K562 (cell line): ENCODE measurements at regions not wholly inside any gene's neighbourhood (a gene's known extent, or its start where the extent isn't known, plus 50 kb on each side); places are given as distances from the start of the nearest gene placed in this dataset.

Experiments
- ATAC-seq: fragments of 200-7000 bp; cut with Tn5 transposase; 3 replicates; pipeline ENCODE4 v1.9.1; 2020; ENCODE audit warnings: moderate library complexity
- BruUV-seq: library from RNA; stranded (reverse); fragments of 400-500 nt; replicated peaks from 2 replicates; lab custom pipeline; 2021; lab: Mats Ljungman, UMichigan
- CTCF ChIA-PET: fragments of 300-600 bp; formaldehyde crosslinking; extraction: SDS; loops from one replicate; lab custom pipeline; 2021; ENCODE audit warnings: low intra/inter-chr PET ratio; lab: Yijun Ruan, JAX
- POLR2A ChIA-PET: fragments of 300-600, 350-650 bp; sonication (Branson Sonifier 250); formaldehyde crosslinking; extraction: SDS; loops from one replicate; lab custom pipeline; 2021; ENCODE audit warnings: antibody characterized with exemption, inconsistent platforms; lab: Yijun Ruan, JAX
- DNase-seq, 4 experiments: peaks; one replicate each; pipeline versions ENCODE4 v3.0.0 to v3.0.0-alpha.2; 2011 to 2018; ENCODE audit warnings: low spot score in 3 of 4, mixed read lengths in 3 of 4; ENCODE audit errors: extremely low read depth in 1 of 4
- FAIRE-seq: peaks from 2 replicates; lab custom pipeline; 2011; peaks lifted over from hg19 to GRCh38; lab: Jason Lieb, UNC
- H2AFZ ChIP-seq: 2 replicates; pipeline ENCODE4 v1.6.0; 2011; ENCODE audit warnings: low read depth, low read length, control low read depth, inconsistent platforms
- H3K27ac ChIP-seq: fragments of 200-600 bp; 3 replicates; pipeline ENCODE4 v1.8.0; 2011; ENCODE audit warnings: low read depth, mild to moderate bottlenecking, control low read depth, inconsistent platforms, low read length, moderate library complexity, mixed read lengths; ENCODE audit errors: extremely low read depth
- H3K27me3 ChIP-seq, 2 experiments: fragments of 300-600 bp in 1 of 2; 2 replicates in 1 of 2; 3 replicates in 1 of 2; pipeline versions ENCODE4 v1.6.0 to v1.8.0; 2011; ENCODE audit warnings: inconsistent platforms in 2 of 2, low read length in 2 of 2, mild to moderate bottlenecking in 1 of 2, mixed read lengths in 1 of 2, moderate library complexity in 1 of 2; ENCODE audit not compliant: control insufficient read depth in 2 of 2, insufficient read depth in 2 of 2
- H3K36me3 ChIP-seq: fragments of 300-600 bp; 3 replicates; pipeline ENCODE4 v1.8.0; 2011; ENCODE audit warnings: mild to moderate bottlenecking, low read length, inconsistent platforms; ENCODE audit not compliant: control insufficient read depth, insufficient read depth
- H3K4me1 ChIP-seq, 2 experiments: fragments of 200-600 bp in 1 of 2; replicated peaks in 1 of 2; 2 replicates in 1 of 2; 3 replicates in 1 of 2; pipeline versions ENCODE4 v1.5.1 to v1.8.0; 2011; ENCODE audit warnings: inconsistent platforms in 2 of 2, low read length in 2 of 2, mild to moderate bottlenecking in 1 of 2, mixed read lengths in 1 of 2, moderate library complexity in 1 of 2; ENCODE audit not compliant: control insufficient read depth in 2 of 2, insufficient read depth in 2 of 2
- H3K4me2 ChIP-seq: 2 replicates; pipeline ENCODE4 v1.6.1; 2011; ENCODE audit warnings: low read length, control low read depth, inconsistent platforms, mixed read lengths; ENCODE audit not compliant: insufficient read depth
- H3K4me3 ChIP-seq: fragments of 200-600 bp; sonication (generic), shearing (Covaris generic); 2 replicates; pipeline ENCODE4 v1.5.1; 2016; ENCODE audit warnings: control low read depth, inconsistent platforms
- H3K79me2 ChIP-seq: fragments of 200-600 bp; 3 replicates; pipeline ENCODE4 v1.8.0; 2011; ENCODE audit warnings: low read length, inconsistent platforms; ENCODE audit not compliant: control insufficient read depth, insufficient read depth
- H3K9ac ChIP-seq, 2 experiments: 2 replicates each; pipeline versions ENCODE4 v1.6.0 to v1.6.1; 2011; ENCODE audit warnings: low read depth in 2 of 2, low read length in 2 of 2, control low read depth in 1 of 2, inconsistent platforms in 1 of 2, mild to moderate bottlenecking in 1 of 2, mixed read lengths in 1 of 2; ENCODE audit not compliant: insufficient read depth in 1 of 2
- H3K9me1 ChIP-seq: one replicate; pipeline ENCODE4 v1.6.0; 2011; ENCODE audit warnings: inconsistent platforms, mild to moderate bottlenecking, low read length, moderate library complexity; ENCODE audit not compliant: control insufficient read depth, insufficient read depth
- H3K9me3 ChIP-seq: replicated peaks from 2 replicates; pipeline ENCODE4 v1.5.1; 2011; ENCODE audit warnings: low read depth, low read length, inconsistent platforms; ENCODE audit not compliant: control insufficient read depth, insufficient read depth
- H4K20me1 ChIP-seq: replicated peaks from 2 replicates; pipeline ENCODE4 v1.6.1; 2011; ENCODE audit warnings: low read length, inconsistent platforms, mixed read lengths; ENCODE audit not compliant: control insufficient read depth, insufficient read depth
- CHD2 ChIP-seq: IDR thresholded peaks from 2 replicates; pipeline ENCODE4 v1.6.1; 2011; ENCODE audit warnings: low read depth, low read length
- EZH2 ChIP-seq: IDR thresholded peaks from 2 replicates; pipeline ENCODE4 v1.6.1; 2012; ENCODE audit warnings: low read depth, mild to moderate bottlenecking, inconsistent platforms, low read length, borderline replicate concordance
- FOXK1 ChIP-seq: sonication (generic); formaldehyde crosslinking; IDR thresholded peaks from 2 replicates; pipeline ENCODE4 v1.8.0; 2022; ENCODE audit warnings: missing genetic modification reagents, mild to moderate bottlenecking, borderline replicate concordance
- FUS ChIP-seq: fragments of 200-400 bp; formaldehyde crosslinking; optimal IDR thresholded peaks from 2 replicates; pipeline ENCODE3; 2017; ENCODE audit warnings: low read depth, low read length
- HDAC8 ChIP-seq: fragments of 450-650 bp; IDR thresholded peaks from 2 replicates; pipeline ENCODE4 v1.6.1; 2016; ENCODE audit warnings: mild to moderate bottlenecking, missing genetic modification characterization, moderate library complexity, missing compliant biosample characterization
- MCM3 ChIP-seq: fragments of 450-650 bp; IDR thresholded peaks from 2 replicates; pipeline ENCODE4 v1.6.1; 2016
- PHB2 ChIP-seq: fragments of 450-650 bp; IDR thresholded peaks from 2 replicates; pipeline ENCODE4 v1.6.1; 2017; ENCODE audit warnings: low read depth
- SLC30A9 ChIP-seq: fragments of 250-450 bp; sonication (Bioruptor Pico); IDR thresholded peaks from 2 replicates; pipeline ENCODE4 v1.8.0; 2022; ENCODE audit warnings: mild to moderate bottlenecking, moderate library complexity
- XRCC4 ChIP-seq: IDR thresholded peaks from one replicate; pipeline ENCODE4 v1.6.1; 2011; ENCODE audit not compliant: insufficient read depth, insufficient read length; ENCODE audit errors: extremely low read depth
- WGBS: fragments of 100-300 bp; shearing (Covaris generic); methylation state at CpG from one replicate; pipeline ENCODE4 v1.1.6; 2016; ENCODE audit warnings: low coverage, mixed read lengths; ENCODE audit not compliant: insufficient coverage; ENCODE audit errors: missing lambda C conversion rate; 5-methylcytosine and 5-hydroxymethylcytosine counted together
- in situ Hi-C: fragments of 300-500 bp; cut with MboI; formaldehyde crosslinking; loops from 4 replicates; pipeline ENCODE4 v1.15.0; 2018; ENCODE audit warnings: inconsistent platforms, mixed read lengths
- intact Hi-C: fragments of 100-400 bp; cut with micrococcal nuclease; formaldehyde crosslinking; loops from 2 replicates; pipeline ENCODE4 v1.14.2; 2022
- TF ChIP-seq, protein P1 (sequence below): fragments of 250-450 bp; sonication (Bioruptor Pico); IDR thresholded peaks from 2 replicates; pipeline ENCODE4 v1.5.0; 2021
- TF ChIP-seq, protein P2 (sequence below): IDR thresholded peaks from 3 replicates; pipeline ENCODE4 v1.6.1; 2011; ENCODE audit warnings: borderline replicate concordance, mild to moderate bottlenecking; ENCODE audit not compliant: insufficient read length, insufficient read depth
- TF ChIP-seq, protein P3 (sequence below): sonication (generic); formaldehyde crosslinking; IDR thresholded peaks from 2 replicates; pipeline ENCODE4 v1.8.0; 2022; ENCODE audit warnings: mild to moderate bottlenecking, low read depth, missing genetic modification reagents
- TF ChIP-seq, protein P4 (sequence below): fragments of 250-450 bp; sonication (Bioruptor Pico); IDR thresholded peaks from 2 replicates; pipeline ENCODE4 v1.4.0; 2020; ENCODE audit warnings: mild to moderate bottlenecking

DNA sequence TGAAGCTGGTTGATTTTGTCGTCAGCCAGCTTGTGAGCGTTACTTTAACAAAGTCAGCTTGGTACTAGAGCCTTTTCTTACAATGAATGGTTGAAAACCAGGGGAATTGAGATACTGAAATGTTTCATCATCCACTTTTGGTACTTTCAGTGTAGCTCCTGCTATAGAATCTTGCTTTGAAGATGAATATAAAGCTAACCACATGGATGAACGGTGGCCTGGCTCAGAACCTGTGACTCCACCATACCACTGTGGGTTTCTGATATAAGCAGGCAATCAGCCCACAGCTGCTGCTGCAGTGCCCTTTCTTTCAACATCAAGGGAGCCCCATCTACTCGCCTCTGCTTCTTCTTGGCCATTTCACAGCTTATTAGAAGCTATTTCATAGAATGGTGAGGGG is 53.2 kb upstream of the GPR45 start:
- ChIA-PET POLR2A (no interaction called here), CTCF (no interaction called here)
- Histone ChIP-seq H3K79me2 (no peaks in the 10 kb centered on the region), H2AFZ (no peak overlapping the region), H3K4me1 (no peaks in the 10 kb centered on the region), H3K4me3 (no peak overlapping the region), H3K4me2 (no peak overlapping the region), H3K9me3 (no peaks in the 10 kb centered on the region), H3K27ac (no peak overlapping the region), H4K20me1 (no peaks in the 10 kb centered on the region), H3K9ac (no peak overlapping the region), H3K9me1 (no peaks in the 10 kb centered on the region), H3K36me3 (no peaks in the 10 kb centered on the region), H3K27me3 (peaks cover 16 to 29% of the 10 kb centered on the region in 2 experiments; a peak in 4 of 5 replicates)
- in situ Hi-C loops (no loop called here), intact Hi-C loops (no loop called here)
- FAIRE-seq (no peak), DNase-seq (no peak), ATAC-seq (no peak)
- WGBS, result 0% methylated on average over 4 of the region's 4 CpGs
- TF ChIP-seq, protein P1, sequence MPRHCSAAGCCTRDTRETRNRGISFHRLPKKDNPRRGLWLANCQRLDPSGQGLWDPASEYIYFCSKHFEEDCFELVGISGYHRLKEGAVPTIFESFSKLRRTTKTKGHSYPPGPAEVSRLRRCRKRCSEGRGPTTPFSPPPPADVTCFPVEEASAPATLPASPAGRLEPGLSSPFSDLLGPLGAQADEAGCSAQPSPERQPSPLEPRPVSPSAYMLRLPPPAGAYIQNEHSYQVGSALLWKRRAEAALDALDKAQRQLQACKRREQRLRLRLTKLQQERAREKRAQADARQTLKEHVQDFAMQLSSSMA (CRISPR knock-in tag), result no peak
- TF ChIP-seq FUS (no peak), HDAC8 (no peak), EZH2 (no peak), XRCC4 (no peak), CHD2 (no peak), SLC30A9 (CRISPR knock-in tag) (no peak), PHB2 (no peak), MCM3 (no peak), FOXK1 (CRISPR knock-in tag) (no peak)
- TF ChIP-seq, protein P2, sequence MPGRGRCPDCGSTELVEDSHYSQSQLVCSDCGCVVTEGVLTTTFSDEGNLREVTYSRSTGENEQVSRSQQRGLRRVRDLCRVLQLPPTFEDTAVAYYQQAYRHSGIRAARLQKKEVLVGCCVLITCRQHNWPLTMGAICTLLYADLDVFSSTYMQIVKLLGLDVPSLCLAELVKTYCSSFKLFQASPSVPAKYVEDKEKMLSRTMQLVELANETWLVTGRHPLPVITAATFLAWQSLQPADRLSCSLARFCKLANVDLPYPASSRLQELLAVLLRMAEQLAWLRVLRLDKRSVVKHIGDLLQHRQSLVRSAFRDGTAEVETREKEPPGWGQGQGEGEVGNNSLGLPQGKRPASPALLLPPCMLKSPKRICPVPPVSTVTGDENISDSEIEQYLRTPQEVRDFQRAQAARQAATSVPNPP, result no peak
- TF ChIP-seq, protein P3, sequence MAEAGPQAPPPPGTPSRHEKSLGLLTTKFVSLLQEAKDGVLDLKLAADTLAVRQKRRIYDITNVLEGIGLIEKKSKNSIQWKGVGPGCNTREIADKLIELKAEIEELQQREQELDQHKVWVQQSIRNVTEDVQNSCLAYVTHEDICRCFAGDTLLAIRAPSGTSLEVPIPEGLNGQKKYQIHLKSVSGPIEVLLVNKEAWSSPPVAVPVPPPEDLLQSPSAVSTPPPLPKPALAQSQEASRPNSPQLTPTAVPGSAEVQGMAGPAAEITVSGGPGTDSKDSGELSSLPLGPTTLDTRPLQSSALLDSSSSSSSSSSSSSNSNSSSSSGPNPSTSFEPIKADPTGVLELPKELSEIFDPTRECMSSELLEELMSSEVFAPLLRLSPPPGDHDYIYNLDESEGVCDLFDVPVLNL (CRISPR knock-in tag), result no peak
- TF ChIP-seq, protein P4, sequence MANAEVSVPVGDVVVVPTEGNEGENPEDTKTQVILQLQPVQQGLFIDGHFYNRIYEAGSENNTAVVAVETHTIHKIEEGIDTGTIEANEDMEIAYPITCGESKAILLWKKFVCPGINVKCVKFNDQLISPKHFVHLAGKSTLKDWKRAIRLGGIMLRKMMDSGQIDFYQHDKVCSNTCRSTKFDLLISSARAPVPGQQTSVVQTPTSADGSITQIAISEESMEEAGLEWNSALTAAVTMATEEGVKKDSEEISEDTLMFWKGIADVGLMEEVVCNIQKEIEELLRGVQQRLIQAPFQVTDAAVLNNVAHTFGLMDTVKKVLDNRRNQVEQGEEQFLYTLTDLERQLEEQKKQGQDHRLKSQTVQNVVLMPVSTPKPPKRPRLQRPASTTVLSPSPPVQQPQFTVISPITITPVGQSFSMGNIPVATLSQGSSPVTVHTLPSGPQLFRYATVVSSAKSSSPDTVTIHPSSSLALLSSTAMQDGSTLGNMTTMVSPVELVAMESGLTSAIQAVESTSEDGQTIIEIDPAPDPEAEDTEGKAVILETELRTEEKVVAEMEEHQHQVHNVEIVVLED (CRISPR knock-in tag), result no peak
- no TSS peak for BruUV-seq
